Liver (tissue), 3 donors: ENCODE measurements at regions not wholly inside any gene's neighbourhood (a gene's known extent, or its start where the extent isn't known, plus 50 kb on each side); places are given as distances from the start of the nearest gene placed in this dataset.

Experiments
- CTCF ChIP-seq: fragments of 150-350 bp; IDR thresholded peaks from 2 replicates; pipeline ENCODE4 v1.5.1; 2017; ENCODE audit warnings: improper control_type of control experiment, low read depth, low read length; ENCODE audit not compliant: missing input control
- GABPA ChIP-seq, 2 donors: IDR thresholded peaks in 1 of 2; conservative IDR thresholded peaks in 1 of 2; 2 replicates each; pipeline ENCODE4 v1.6.1; 2016; ENCODE audit warnings: antibody characterized with exemption in 2 of 2, mild to moderate bottlenecking in 1 of 2, moderate library complexity in 1 of 2
- JUND ChIP-seq, 2 donors: IDR thresholded peaks; 2 replicates each; pipeline ENCODE4 v1.6.1; 2016; ENCODE audit warnings: antibody characterized with exemption in 2 of 2
- MAX ChIP-seq: IDR thresholded peaks from 2 replicates; pipeline ENCODE4 v1.6.1; 2016; ENCODE audit warnings: antibody characterized with exemption
- RAD21 ChIP-seq, 2 donors: IDR thresholded peaks; 2 replicates each; pipeline ENCODE4 v1.6.1; 2016; ENCODE audit warnings: antibody characterized with exemption in 2 of 2, mild to moderate bottlenecking in 2 of 2
- REST ChIP-seq: IDR thresholded peaks from 2 replicates; pipeline ENCODE4 v1.6.1; 2016; ENCODE audit warnings: antibody characterized with exemption, mild to moderate bottlenecking
- donor health status: healthy.
- donor health status: healthy.

- TF ChIP-seq CTCF (no peak), REST (no peak), GABPA (IDR thresholded peaks at IDR 0.05 in 1 of 2, conservative IDR thresholded peaks at IDR 0.05 in 1 of 2) (no peak), MAX (no peak), RAD21 (IDR thresholded peaks at IDR 0.05) (no peak), JUND (IDR thresholded peaks at IDR 0.05) (no peak)
Measured at GRCh38 chr17:56679777-56680422, 86.4 kb downstream of the NOG start.
